OCI-LY1 (cell line): ENCODE measurements at regions not wholly inside any gene's neighbourhood (a gene's known extent, or its start where the extent isn't known, plus 50 kb on each side); places are given as distances from the start of the nearest gene placed in this dataset.

Source experiments
- H2AFZ ChIP-seq: fragments of 200-600 bp; sonication (generic), shearing (Covaris generic); 2 replicates; pipeline ENCODE4 v1.6.0; 2014; ENCODE audit warnings: antibody characterized with exemption, mild to moderate bottlenecking, low read length
- H3F3A ChIP-seq: fragments of 200-600 bp; sonication (generic), shearing (Covaris generic); 2 replicates; pipeline ENCODE4 v1.6.0; 2014; ENCODE audit warnings: mild to moderate bottlenecking, antibody characterized with exemption, low read length, moderate library complexity; ENCODE audit not compliant: insufficient read depth
- H3K27ac ChIP-seq: fragments of 200-600 bp; sonication (generic); 2 replicates; pipeline ENCODE4 v1.5.1; 2014; ENCODE audit warnings: low read length, mixed run types, mild to moderate bottlenecking, low read depth; ENCODE audit not compliant: poor library complexity, severe bottlenecking
- H3K27me3 ChIP-seq: fragments of 200-600 bp; sonication (generic); 2 replicates; pipeline ENCODE4 v1.6.0; 2014; ENCODE audit warnings: antibody characterized with exemption, mild to moderate bottlenecking, low read length, moderate library complexity; ENCODE audit not compliant: insufficient read depth
- H3K36me3 ChIP-seq: fragments of 200-600 bp; sonication (generic); 2 replicates; pipeline ENCODE4 v1.6.1; 2014; ENCODE audit warnings: mild to moderate bottlenecking, antibody characterized with exemption, low read length, moderate library complexity, mixed read lengths; ENCODE audit not compliant: insufficient read depth
- H3K4me1 ChIP-seq: fragments of 200-600 bp; sonication (generic); 2 replicates; pipeline ENCODE4 v1.5.1; 2014; ENCODE audit warnings: mild to moderate bottlenecking, low read length, moderate library complexity; ENCODE audit not compliant: insufficient read depth, severe bottlenecking
- H3K4me2 ChIP-seq: fragments of 200-600 bp; sonication (generic), shearing (Covaris generic); 2 replicates; pipeline ENCODE4 v1.6.1; 2014; ENCODE audit warnings: low read length
- H3K4me3 ChIP-seq: fragments of 200-600 bp; sonication (generic); 2 replicates; pipeline ENCODE4 v1.5.1; 2014; ENCODE audit warnings: low read length, low read depth, mild to moderate bottlenecking, mixed read lengths; ENCODE audit not compliant: poor library complexity, severe bottlenecking
- H3K79me2 ChIP-seq: fragments of 200-600 bp; shearing (Covaris generic); 2 replicates; pipeline ENCODE4 v1.6.1; 2016; ENCODE audit warnings: mixed run types, low read length, mixed read lengths; ENCODE audit not compliant: insufficient read depth
- H3K9ac ChIP-seq: fragments of 200-600 bp; sonication (generic), shearing (Covaris generic); 2 replicates; pipeline ENCODE4 v1.6.1; 2014; ENCODE audit warnings: mild to moderate bottlenecking, low read length, mixed read lengths
- H3K9me2 ChIP-seq: fragments of 200-600 bp; sonication (generic), shearing (Covaris generic); 2 replicates; pipeline ENCODE4 v1.6.1; 2014; ENCODE audit warnings: low read depth, mild to moderate bottlenecking, low read length, mixed read lengths
- H3K9me3 ChIP-seq: fragments of 200-600 bp; shearing (Covaris generic); 2 replicates; pipeline ENCODE4 v1.6.1; 2014; ENCODE audit warnings: low read length, mixed read lengths
- H4K20me1 ChIP-seq: fragments of 200-600 bp; sonication (generic), shearing (Covaris generic); 2 replicates; pipeline ENCODE4 v1.6.0; 2016; ENCODE audit warnings: mild to moderate bottlenecking, low read length; ENCODE audit not compliant: insufficient read depth
- CTCF ChIP-seq: fragments of 200-600 bp; sonication (generic), shearing (Covaris generic); IDR thresholded peaks from 2 replicates; pipeline ENCODE4 v1.5.1; 2017; ENCODE audit warnings: mild to moderate bottlenecking, antibody characterized with exemption, low read length, moderate library complexity, mixed read lengths
- EZH2 ChIP-seq: fragments of 200-600 bp; sonication (generic), shearing (Covaris generic); IDR thresholded peaks from 2 replicates; pipeline ENCODE4 v1.8.0; 2017; ENCODE audit warnings: borderline replicate concordance, mixed run types, mild to moderate bottlenecking, antibody characterized with exemption, low read length, moderate library complexity, mixed read lengths

- no peaks in the 10 kb centered on the region for H3K9me3 ChIP-seq
- H3K9ac ChIP-seq, result no peak overlapping the region
- no peak overlapping the region for H3K27ac ChIP-seq
- no peaks in the 10 kb centered on the region for H3K9me2 ChIP-seq
- no peaks in the 10 kb centered on the region; the same call in 1 of the 2 replicates for H3K36me3 ChIP-seq
- no peak for TF ChIP-seq CTCF
- TF ChIP-seq EZH2, result no peak
- H3K4me2 ChIP-seq, result no peak overlapping the region
- no peaks in the 10 kb centered on the region for H3K27me3 ChIP-seq
- no peaks in the 10 kb centered on the region for H3F3A ChIP-seq
- H4K20me1 ChIP-seq, result no peaks in the 10 kb centered on the region
- no peak overlapping the region for H3K4me3 ChIP-seq
- no peak overlapping the region for H2AFZ ChIP-seq
- H3K4me1 ChIP-seq, result no peaks in the 10 kb centered on the region
- H3K79me2 ChIP-seq, result no peaks in the 10 kb centered on the region
These were observed 134.2 kb upstream of the SPRED2 start for GRCh38 chr2:65566617-65567016.

- no peaks in the 10 kb centered on the region; the same call in 1 of the 2 replicates for H3K36me3 ChIP-seq
- H3K9ac ChIP-seq, result no peak overlapping the region
- H3K79me2 ChIP-seq, result no peaks in the 10 kb centered on the region
- no peaks in the 10 kb centered on the region for H3K9me3 ChIP-seq
- H3K4me2 ChIP-seq, result no peak overlapping the region
- H2AFZ ChIP-seq, result no peak overlapping the region
- no peaks in the 10 kb centered on the region for H3K9me2 ChIP-seq
- no peaks in the 10 kb centered on the region for H3K4me1 ChIP-seq
- H4K20me1 ChIP-seq, result no peaks in the 10 kb centered on the region
- H3F3A ChIP-seq, result no peaks in the 10 kb centered on the region
- TF ChIP-seq EZH2, result no peak
- TF ChIP-seq CTCF, result no peak
- H3K27me3 ChIP-seq, result no peaks in the 10 kb centered on the region
- H3K4me3 ChIP-seq, result no peak overlapping the region
- no peak overlapping the region for H3K27ac ChIP-seq
These were observed 133.3 kb upstream of the SPRED2 start for GRCh38 chr2:65565681-65566080.

- H3K9ac ChIP-seq, result no peak overlapping the region
- no peak overlapping the region for H3K27ac ChIP-seq
- no peaks in the 10 kb centered on the region for H3K27me3 ChIP-seq
- no peaks in the 10 kb centered on the region for H3K9me2 ChIP-seq
- no peaks in the 10 kb centered on the region for H4K20me1 ChIP-seq
- H3K4me3 ChIP-seq, result no peak overlapping the region
- no peaks in the 10 kb centered on the region for H3K36me3 ChIP-seq
- no peaks in the 10 kb centered on the region for H3K4me1 ChIP-seq
- H3F3A ChIP-seq, result no peaks in the 10 kb centered on the region
- H2AFZ ChIP-seq, result no peak overlapping the region
- TF ChIP-seq CTCF (no peak), EZH2 (no peak)
- no peaks in the 10 kb centered on the region for H3K9me3 ChIP-seq
- H3K79me2 ChIP-seq, result no peaks in the 10 kb centered on the region
- no peak overlapping the region for H3K4me2 ChIP-seq
These were observed 131.9 kb upstream of the SPRED2 start for GRCh38 chr2:65564299-65564698.
